GM12874 (cell line): ENCODE measurements at regions not wholly inside any gene's neighbourhood (a gene's known extent, or its start where the extent isn't known, plus 50 kb on each side); places are given as distances from the start of the nearest gene placed in this dataset.

Source experiments
- CTCF ChIP-seq: IDR thresholded peaks from 2 replicates; pipeline ENCODE4 v1.5.1; 2011; ENCODE audit warnings: low read depth, mild to moderate bottlenecking, control low read depth, low read length, moderate library complexity; ENCODE audit not compliant: insufficient read depth

GRCh38 chr1:98422816-98423215 lies 238.7 kb upstream of the SNX7 start:
- TF ChIP-seq CTCF = no peak

GRCh38 chr1:98421085-98421435 lies 240.5 kb upstream of the SNX7 start:
- TF ChIP-seq CTCF = no peak

- TF ChIP-seq CTCF = no peak
These were observed 241.0 kb upstream of the SNX7 start for GRCh38 chr1:98420376-98421084.

DNA sequence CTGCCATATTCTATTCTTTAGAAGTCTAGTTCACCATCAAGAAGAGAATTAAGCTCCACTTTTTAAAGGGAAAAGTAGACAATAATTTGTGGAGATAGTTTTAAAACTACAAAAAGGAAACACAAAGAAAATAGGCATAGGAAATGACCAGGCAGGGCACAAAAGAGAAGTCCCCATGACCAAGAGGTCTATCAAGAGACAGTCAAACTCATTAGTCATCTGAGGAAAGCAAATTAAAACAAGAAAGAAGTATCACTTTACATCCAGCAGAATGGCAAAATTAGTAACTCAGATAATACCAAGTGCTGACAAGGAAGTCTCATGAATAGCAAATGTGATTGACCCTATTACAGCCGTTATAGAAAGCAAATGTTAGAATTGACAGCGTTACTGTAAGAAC lies 243.7 kb upstream of the SNX7 start:
- TF ChIP-seq CTCF = no peak

- no peak for TF ChIP-seq CTCF
These were observed 251.4 kb upstream of the SNX7 start for GRCh38 chr1:98410082-98410481.

DNA sequence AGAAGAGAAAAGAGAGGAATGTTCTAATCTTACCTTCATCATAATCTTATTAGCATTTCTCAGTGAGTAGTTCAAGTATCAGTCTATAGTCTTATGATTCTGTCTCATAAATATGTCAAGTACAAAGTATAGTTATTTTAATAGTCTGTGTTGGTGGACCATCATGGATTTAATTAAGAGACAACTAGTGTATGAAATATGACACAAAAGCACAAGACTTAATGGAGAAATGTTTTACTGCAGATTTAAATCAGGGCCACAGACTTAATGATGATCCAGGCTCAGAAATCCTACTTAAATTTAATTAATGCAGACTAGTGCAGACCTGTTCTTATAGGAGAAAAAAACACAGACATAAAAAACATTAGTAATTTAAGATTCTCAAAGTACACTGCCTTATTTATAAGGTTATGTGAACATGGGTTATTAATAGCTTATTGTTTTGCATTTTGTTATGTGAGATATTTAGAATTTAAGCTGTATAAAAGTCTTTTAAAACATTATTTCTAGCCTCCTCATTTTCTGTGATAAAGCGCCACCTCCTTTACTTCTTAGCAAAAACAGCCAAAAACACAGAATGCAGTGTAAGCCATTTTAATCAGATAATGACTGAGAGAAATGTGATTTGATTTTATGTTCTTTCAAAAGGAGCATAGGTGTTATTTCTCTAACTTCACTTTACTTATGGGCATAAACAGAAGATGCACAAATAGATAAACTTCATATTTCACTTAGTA lies 255.0 kb upstream of the SNX7 start:
- TF ChIP-seq CTCF = no peak

- TF ChIP-seq CTCF = no peak
These were observed 255.9 kb upstream of the SNX7 start for GRCh38 chr1:98405581-98406074.
